ENCODE measurements at regions not wholly inside any gene's neighbourhood (a gene's known extent, or its start where the extent isn't known, plus 50 kb on each side); places are given as distances from the start of the nearest gene placed in this dataset.

DNA sequence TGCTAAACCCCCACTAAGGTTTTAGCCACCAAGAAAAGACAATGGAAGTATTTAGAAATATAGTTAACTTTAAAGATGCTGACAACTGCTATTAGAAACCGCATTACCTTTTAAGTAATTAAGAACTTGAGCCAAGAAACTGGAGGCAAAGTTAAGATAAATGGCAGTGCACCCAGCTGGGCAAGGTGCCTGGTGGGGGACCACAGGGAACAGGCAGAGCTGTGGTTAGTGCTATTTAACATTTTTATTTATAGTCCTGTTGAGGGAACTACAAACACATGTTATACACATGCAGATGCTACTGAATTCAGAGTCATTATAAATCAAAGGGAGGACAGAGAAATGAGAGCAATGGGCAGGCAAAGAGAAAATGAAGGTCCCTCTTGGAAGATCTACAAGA is 447.9 kb downstream of the TFAP2B start:
- H3K4me3 ChIP-seq (ENCODE audit: low read depth, low read length), result no peak overlapping the region
- TF ChIP-seq, protein P1, sequence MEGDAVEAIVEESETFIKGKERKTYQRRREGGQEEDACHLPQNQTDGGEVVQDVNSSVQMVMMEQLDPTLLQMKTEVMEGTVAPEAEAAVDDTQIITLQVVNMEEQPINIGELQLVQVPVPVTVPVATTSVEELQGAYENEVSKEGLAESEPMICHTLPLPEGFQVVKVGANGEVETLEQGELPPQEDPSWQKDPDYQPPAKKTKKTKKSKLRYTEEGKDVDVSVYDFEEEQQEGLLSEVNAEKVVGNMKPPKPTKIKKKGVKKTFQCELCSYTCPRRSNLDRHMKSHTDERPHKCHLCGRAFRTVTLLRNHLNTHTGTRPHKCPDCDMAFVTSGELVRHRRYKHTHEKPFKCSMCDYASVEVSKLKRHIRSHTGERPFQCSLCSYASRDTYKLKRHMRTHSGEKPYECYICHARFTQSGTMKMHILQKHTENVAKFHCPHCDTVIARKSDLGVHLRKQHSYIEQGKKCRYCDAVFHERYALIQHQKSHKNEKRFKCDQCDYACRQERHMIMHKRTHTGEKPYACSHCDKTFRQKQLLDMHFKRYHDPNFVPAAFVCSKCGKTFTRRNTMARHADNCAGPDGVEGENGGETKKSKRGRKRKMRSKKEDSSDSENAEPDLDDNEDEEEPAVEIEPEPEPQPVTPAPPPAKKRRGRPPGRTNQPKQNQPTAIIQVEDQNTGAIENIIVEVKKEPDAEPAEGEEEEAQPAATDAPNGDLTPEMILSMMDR (IDR thresholded peaks at IDR 0.05; ENCODE audit: control insufficient read depth, extremely low read depth, insufficient read depth), result no peak
- DNase-seq (ENCODE audit: low read depth), result no peak

DNA sequence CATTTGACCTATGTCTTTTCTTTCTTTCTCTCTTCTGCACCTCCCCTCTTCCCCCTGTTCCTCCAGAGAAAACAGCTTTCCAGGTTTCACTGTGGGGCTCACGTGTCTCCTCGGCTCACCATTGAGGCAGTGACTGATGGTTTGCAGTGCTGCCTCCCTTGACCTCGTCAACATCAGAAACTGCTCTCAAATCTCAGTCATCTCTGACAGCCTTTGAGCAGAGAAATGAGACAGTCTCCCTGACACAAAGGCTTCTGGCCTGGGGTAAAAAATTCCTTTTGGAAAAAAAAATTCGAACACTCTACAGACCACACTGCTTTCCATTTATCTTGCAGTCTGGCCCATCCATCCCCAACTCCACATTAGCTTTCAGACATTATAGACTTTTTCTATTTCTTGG is 450.0 kb downstream of the TFAP2B start:
- DNase-seq (ENCODE audit: low read depth), result no peak
- no peak overlapping the region for H3K4me3 ChIP-seq (ENCODE audit: low read depth, low read length)
- TF ChIP-seq, protein P1 (IDR thresholded peaks at IDR 0.05; ENCODE audit: control insufficient read depth, extremely low read depth, insufficient read depth), result no peak

GRCh38 chr6:51269876-51270275 is 451.2 kb downstream of the TFAP2B start:
- no peak overlapping the region for H3K4me3 ChIP-seq (ENCODE audit: low read depth, low read length)
- TF ChIP-seq, protein P1 (IDR thresholded peaks at IDR 0.05; ENCODE audit: control insufficient read depth, extremely low read depth, insufficient read depth), result no peak
- no peak for DNase-seq (ENCODE audit: low read depth)

DNA sequence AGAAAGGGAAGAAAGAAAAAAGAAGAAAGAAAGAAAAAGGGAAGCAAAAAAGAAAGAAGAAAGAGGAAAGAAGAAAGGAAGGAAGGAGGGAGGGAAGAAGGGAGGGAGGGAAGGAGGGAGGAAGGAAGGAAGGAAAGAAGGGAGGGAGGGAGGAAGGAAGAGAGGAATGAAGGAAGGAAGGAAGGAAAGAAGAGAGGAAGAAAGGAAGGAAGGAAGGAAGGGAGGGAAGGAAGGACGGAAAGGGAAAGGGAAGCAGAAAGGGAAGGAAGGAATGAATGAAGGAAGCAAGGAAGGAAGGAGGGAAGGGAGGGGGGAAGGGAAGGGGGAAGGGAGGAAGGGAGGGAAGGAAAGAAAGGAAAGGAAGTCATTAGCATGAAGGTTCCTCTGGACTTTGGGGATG is 452.9 kb downstream of the TFAP2B start:
- TF ChIP-seq, protein P1 (IDR thresholded peaks at IDR 0.05; ENCODE audit: control insufficient read depth, extremely low read depth, insufficient read depth), result no peak
- DNase-seq (ENCODE audit: low read depth), result no peak
- H3K4me3 ChIP-seq (ENCODE audit: low read depth, low read length), result no peak overlapping the region

DNA sequence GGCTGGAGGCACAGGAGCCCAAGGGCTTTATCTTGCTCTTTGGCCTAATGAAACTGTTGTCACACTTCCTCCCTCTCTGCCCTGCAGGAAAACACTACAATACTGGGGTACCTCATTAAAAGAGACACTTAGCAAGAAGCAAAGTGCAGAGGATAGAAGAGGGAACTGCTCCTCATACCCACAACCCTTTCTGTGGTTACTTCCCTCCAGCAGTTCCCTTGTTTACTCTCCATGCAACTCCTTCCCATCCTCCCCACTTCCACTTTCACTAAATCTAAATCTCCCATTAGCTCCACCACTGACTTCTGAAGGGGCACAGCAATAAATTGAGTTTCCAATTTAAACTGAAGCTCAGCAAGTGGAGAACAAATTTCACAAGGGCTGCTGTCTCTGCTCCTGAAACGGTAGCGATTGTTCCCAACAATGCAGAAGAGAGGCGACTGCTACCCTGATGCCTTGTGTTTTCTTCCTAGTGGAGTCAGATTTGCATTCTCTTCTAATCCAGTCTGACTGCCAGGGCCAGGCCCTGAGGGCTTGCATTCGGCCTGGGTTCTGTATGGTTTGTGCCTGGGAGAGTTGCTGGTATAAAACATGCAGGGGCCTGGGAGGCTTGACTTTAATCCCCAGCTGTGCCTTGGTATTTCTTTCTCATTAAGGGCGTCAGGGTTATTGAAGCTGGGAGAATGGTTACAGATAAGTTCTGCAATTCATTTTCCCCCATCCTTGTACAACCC is 454.7 kb downstream of the TFAP2B start:
- H3K4me3 ChIP-seq (ENCODE audit: low read depth, low read length), result no peak overlapping the region
- DNase-seq (ENCODE audit: low read depth), result no peak
- TF ChIP-seq, protein P1 (IDR thresholded peaks at IDR 0.05; ENCODE audit: control insufficient read depth, extremely low read depth, insufficient read depth), result no peak

DNA sequence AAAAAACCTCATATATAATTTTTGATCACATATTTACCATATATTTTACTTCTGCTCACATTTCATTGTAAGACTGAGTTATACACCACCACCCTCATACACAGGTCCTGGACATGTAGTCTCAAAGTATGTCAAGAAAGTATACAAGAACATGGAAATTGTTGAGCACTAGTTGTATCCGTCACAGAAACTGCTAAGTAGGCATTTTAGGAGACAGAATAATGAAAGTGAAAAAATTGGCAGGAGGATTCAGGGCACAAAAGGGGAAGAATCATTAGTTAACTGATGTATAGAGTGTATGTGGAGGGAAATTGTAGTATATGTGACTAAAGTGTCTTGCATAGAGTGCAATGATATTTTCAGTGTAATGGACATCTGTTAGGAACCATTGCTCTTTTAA is 458.8 kb downstream of the TFAP2B start:
- no peak overlapping the region for H3K4me3 ChIP-seq (ENCODE audit: low read depth, low read length)
- DNase-seq (ENCODE audit: low read depth), result no peak

More for the DNA sequence above, 458.8 kb downstream of the TFAP2B start:
- TF ChIP-seq, protein P1 (IDR thresholded peaks at IDR 0.05; ENCODE audit: control insufficient read depth, extremely low read depth, insufficient read depth), result no peak
